K562 (cell line): ENCODE measurements at regions not wholly inside any gene's neighbourhood (a gene's known extent, or its start where the extent isn't known, plus 50 kb on each side); places are given as distances from the start of the nearest gene placed in this dataset.

Source experiments
- CC2D1A ChIP-seq: fragments of 450-650 bp; IDR thresholded peaks from 2 replicates; pipeline ENCODE4 v1.6.1; 2017; ENCODE audit warnings: mild to moderate bottlenecking
- DPF2 ChIP-seq: fragments of 450-650 bp; IDR thresholded peaks from 2 replicates; pipeline ENCODE4 v1.6.1; 2016
- EP400 ChIP-seq: fragments of 450-650 bp; IDR thresholded peaks from 2 replicates; pipeline ENCODE4 v1.6.1; 2017; ENCODE audit warnings: antibody characterized with exemption, mild to moderate bottlenecking, moderate library complexity
- FOXM1 ChIP-seq, 2 experiments: fragments of 450-650 bp in 1 of 2; sonication (generic) in 1 of 2; formaldehyde crosslinking in 1 of 2; IDR thresholded peaks; 2 replicates each; pipeline versions ENCODE4 v1.6.1 to v1.9.0; 2017 to 2022; ENCODE audit warnings: low read depth in 2 of 2, mild to moderate bottlenecking in 2 of 2, missing genetic modification reagents in 1 of 2, moderate library complexity in 1 of 2
- MXI1 ChIP-seq: IDR thresholded peaks from 2 replicates; pipeline ENCODE4 v1.6.1; 2011; ENCODE audit warnings: low read depth, mild to moderate bottlenecking, improper control_type of control experiment, low read length
- MYBL2 ChIP-seq, 2 experiments: fragments of 450-650 bp in 1 of 2; sonication (generic) in 1 of 2; formaldehyde crosslinking in 1 of 2; IDR thresholded peaks; 2 replicates each; pipeline versions ENCODE4 v1.6.1 to v1.8.1; 2017 to 2022; ENCODE audit warnings: borderline replicate concordance in 1 of 2, inconsistent platforms in 1 of 2, low read depth in 1 of 2, mild to moderate bottlenecking in 1 of 2, missing genetic modification reagents in 1 of 2, moderate library complexity in 1 of 2
- RFX7 ChIP-seq: fragments of 250-450 bp; sonication (Bioruptor Pico); IDR thresholded peaks from 2 replicates; pipeline ENCODE4 v1.5.1; 2021; ENCODE audit warnings: mild to moderate bottlenecking
- SMARCB1 ChIP-seq: IDR thresholded peaks from 2 replicates; pipeline ENCODE4 v1.6.1; 2011; ENCODE audit warnings: improper control_type of control experiment, low read depth; ENCODE audit not compliant: insufficient read length
- SP1 ChIP-seq: sonication (generic); formaldehyde crosslinking; IDR thresholded peaks from 2 replicates; pipeline ENCODE4 v1.8.1; 2022; ENCODE audit warnings: mild to moderate bottlenecking, missing genetic modification reagents
- SRSF7 ChIP-seq: fragments of 200-400 bp; formaldehyde crosslinking; optimal IDR thresholded peaks from 2 replicates; pipeline ENCODE3; 2017; ENCODE audit warnings: mild to moderate bottlenecking, low read depth, low read length
- TEAD4 ChIP-seq, 2 experiments: sonication (generic) in 1 of 2; formaldehyde crosslinking in 1 of 2; IDR thresholded peaks; 2 replicates each; pipeline versions ENCODE4 v1.6.1 to v1.8.0; 2012 to 2022; ENCODE audit warnings: borderline replicate concordance in 1 of 2, inconsistent platforms in 1 of 2, low read length in 1 of 2, mild to moderate bottlenecking in 1 of 2, missing genetic modification reagents in 1 of 2
- TOE1 ChIP-seq, 2 experiments: fragments of 450-650 bp in 1 of 2; sonication (generic) in 1 of 2; formaldehyde crosslinking in 1 of 2; IDR thresholded peaks; 2 replicates each; pipeline versions ENCODE4 v1.7.1 to v1.8.0; 2016 to 2022; ENCODE audit warnings: borderline replicate concordance in 2 of 2, mild to moderate bottlenecking in 2 of 2, antibody characterized with exemption in 1 of 2, inconsistent platforms in 1 of 2, low read depth in 1 of 2, missing genetic modification reagents in 1 of 2, moderate library complexity in 1 of 2
- U2AF1 ChIP-seq: fragments of 200-400 bp; formaldehyde crosslinking; optimal IDR thresholded peaks from 2 replicates; pipeline ENCODE3; 2017; ENCODE audit warnings: mild to moderate bottlenecking, low read depth, low read length, moderate library complexity
- ZKSCAN3 ChIP-seq: fragments of 250-450 bp; sonication (Bioruptor Pico); IDR thresholded peaks from 2 replicates; pipeline ENCODE4 v1.4.0; 2020
- ZNF174 ChIP-seq: fragments of 250-450 bp; sonication (Bioruptor Pico); IDR thresholded peaks from 2 replicates; pipeline ENCODE4 v1.4.0; 2020; ENCODE audit warnings: mild to moderate bottlenecking
- ZNF347 ChIP-seq: fragments of 450-650 bp; formaldehyde crosslinking; IDR thresholded peaks from 2 replicates; pipeline ENCODE4 v1.4.0; 2020; ENCODE audit warnings: low read depth, mild to moderate bottlenecking, moderate library complexity
- ZNF561 ChIP-seq: fragments of 450-650 bp; formaldehyde crosslinking; conservative IDR thresholded peaks from 2 replicates; pipeline ENCODE4 v1.4.0; 2020; ENCODE audit warnings: mild to moderate bottlenecking, moderate library complexity
- TF ChIP-seq, protein P1 (sequence below), 2 experiments: IDR thresholded peaks; 2 replicates each; pipeline ENCODE4 v1.6.1; 2011; ENCODE audit warnings: borderline replicate concordance in 1 of 2, control low read depth in 1 of 2, low read depth in 1 of 2, low read length in 1 of 2, mild to moderate bottlenecking in 1 of 2, mixed read lengths in 1 of 2, moderate library complexity in 1 of 2; ENCODE audit not compliant: insufficient read depth in 1 of 2, insufficient read length in 1 of 2, poor library complexity in 1 of 2, severe bottlenecking in 1 of 2; ENCODE audit errors: extremely low read depth in 1 of 2
- TF ChIP-seq, protein P2 (sequence below): sonication (generic); formaldehyde crosslinking; IDR thresholded peaks from 2 replicates; pipeline ENCODE4 v1.8.0; 2023; ENCODE audit warnings: missing genetic modification reagents, mild to moderate bottlenecking, borderline replicate concordance

DNA sequence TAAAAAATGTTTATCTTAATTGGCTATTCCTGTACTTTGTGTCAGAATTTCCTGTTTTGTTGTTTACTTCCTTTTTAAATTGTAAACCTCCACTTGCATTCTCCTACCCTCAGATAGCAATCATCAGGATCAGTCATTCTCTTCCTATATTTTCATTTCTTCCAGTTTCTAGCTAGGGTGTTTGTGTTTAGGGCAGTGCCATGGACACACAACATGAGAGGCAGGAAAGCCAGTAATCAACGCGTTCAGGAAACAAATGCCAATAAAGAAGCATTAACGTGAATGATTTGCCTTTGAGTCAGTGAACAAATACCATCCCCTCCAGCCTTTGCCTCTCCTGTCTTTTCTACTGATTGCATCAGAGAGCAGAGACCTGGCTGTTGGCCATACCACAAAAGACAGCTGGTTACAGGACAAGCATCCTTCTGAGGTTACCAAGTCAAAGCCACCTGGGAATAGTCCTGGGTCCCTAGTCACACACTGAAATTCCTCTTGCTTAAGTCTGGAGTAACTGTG, 56.7 kb upstream of the FHL2 start (continued):
- TF ChIP-seq CC2D1A = no peak
- TF ChIP-seq ZNF561 (CRISPR knock-in tag) = no peak
- no peak for TF ChIP-seq MYBL2 (IDR thresholded peaks at IDR 0.05; ENCODE audit: low read depth)
- TF ChIP-seq MYBL2 (CRISPR knock-in tag; IDR thresholded peaks at IDR 0.05; ENCODE audit: borderline replicate concordance) = no peak
- TF ChIP-seq, protein P1, sequence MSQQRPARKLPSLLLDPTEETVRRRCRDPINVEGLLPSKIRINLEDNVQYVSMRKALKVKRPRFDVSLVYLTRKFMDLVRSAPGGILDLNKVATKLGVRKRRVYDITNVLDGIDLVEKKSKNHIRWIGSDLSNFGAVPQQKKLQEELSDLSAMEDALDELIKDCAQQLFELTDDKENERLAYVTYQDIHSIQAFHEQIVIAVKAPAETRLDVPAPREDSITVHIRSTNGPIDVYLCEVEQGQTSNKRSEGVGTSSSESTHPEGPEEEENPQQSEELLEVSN (IDR thresholded peaks at IDR 0.05; ENCODE audit: borderline replicate concordance in 1 of 2, extremely low read depth in 1 of 2, insufficient read depth in 1 of 2, insufficient read length in 1 of 2, low read depth in 1 of 2, low read length in 1 of 2, poor library complexity in 1 of 2, severe bottlenecking in 1 of 2) = no peak
- TF ChIP-seq EP400 = 0 out of 2 replicates have a peak, but pooled peaks have one; percentile 30
- TF ChIP-seq SMARCB1 = no peak
- TF ChIP-seq ZNF174 = no peak
- TF ChIP-seq TOE1 (IDR thresholded peaks at IDR 0.05; ENCODE audit: borderline replicate concordance) = no peak
- no peak for TF ChIP-seq TOE1 (CRISPR knock-in tag; IDR thresholded peaks at IDR 0.05; ENCODE audit: borderline replicate concordance, low read depth)
- no peak for TF ChIP-seq SP1 (CRISPR knock-in tag)
- TF ChIP-seq ZNF347 (CRISPR knock-in tag) = no peak
- TF ChIP-seq DPF2 = peak; percentile 63; the same call in 1 of the 2 replicates
- no peak for TF ChIP-seq RFX7 (CRISPR knock-in tag)
- no peak for TF ChIP-seq FOXM1 (IDR thresholded peaks at IDR 0.05; ENCODE audit: low read depth)
- no peak for TF ChIP-seq FOXM1 (CRISPR knock-in tag; IDR thresholded peaks at IDR 0.05; ENCODE audit: low read depth)
- TF ChIP-seq, protein P2, sequence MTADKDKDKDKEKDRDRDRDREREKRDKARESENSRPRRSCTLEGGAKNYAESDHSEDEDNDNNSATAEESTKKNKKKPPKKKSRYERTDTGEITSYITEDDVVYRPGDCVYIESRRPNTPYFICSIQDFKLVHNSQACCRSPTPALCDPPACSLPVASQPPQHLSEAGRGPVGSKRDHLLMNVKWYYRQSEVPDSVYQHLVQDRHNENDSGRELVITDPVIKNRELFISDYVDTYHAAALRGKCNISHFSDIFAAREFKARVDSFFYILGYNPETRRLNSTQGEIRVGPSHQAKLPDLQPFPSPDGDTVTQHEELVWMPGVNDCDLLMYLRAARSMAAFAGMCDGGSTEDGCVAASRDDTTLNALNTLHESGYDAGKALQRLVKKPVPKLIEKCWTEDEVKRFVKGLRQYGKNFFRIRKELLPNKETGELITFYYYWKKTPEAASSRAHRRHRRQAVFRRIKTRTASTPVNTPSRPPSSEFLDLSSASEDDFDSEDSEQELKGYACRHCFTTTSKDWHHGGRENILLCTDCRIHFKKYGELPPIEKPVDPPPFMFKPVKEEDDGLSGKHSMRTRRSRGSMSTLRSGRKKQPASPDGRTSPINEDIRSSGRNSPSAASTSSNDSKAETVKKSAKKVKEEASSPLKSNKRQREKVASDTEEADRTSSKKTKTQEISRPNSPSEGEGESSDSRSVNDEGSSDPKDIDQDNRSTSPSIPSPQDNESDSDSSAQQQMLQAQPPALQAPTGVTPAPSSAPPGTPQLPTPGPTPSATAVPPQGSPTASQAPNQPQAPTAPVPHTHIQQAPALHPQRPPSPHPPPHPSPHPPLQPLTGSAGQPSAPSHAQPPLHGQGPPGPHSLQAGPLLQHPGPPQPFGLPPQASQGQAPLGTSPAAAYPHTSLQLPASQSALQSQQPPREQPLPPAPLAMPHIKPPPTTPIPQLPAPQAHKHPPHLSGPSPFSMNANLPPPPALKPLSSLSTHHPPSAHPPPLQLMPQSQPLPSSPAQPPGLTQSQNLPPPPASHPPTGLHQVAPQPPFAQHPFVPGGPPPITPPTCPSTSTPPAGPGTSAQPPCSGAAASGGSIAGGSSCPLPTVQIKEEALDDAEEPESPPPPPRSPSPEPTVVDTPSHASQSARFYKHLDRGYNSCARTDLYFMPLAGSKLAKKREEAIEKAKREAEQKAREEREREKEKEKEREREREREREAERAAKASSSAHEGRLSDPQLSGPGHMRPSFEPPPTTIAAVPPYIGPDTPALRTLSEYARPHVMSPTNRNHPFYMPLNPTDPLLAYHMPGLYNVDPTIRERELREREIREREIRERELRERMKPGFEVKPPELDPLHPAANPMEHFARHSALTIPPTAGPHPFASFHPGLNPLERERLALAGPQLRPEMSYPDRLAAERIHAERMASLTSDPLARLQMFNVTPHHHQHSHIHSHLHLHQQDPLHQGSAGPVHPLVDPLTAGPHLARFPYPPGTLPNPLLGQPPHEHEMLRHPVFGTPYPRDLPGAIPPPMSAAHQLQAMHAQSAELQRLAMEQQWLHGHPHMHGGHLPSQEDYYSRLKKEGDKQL (CRISPR knock-in tag) = no peak
- TF ChIP-seq SRSF7 = no peak
- no peak for TF ChIP-seq ZKSCAN3 (CRISPR knock-in tag)
- no peak for TF ChIP-seq U2AF1
- no peak for TF ChIP-seq TEAD4 (IDR thresholded peaks at IDR 0.05; ENCODE audit: low read length)
- TF ChIP-seq TEAD4 (CRISPR knock-in tag; IDR thresholded peaks at IDR 0.05; ENCODE audit: borderline replicate concordance) = no peak
- TF ChIP-seq MXI1 = no peak
